Colonic mucosa (tissue), 4 donors: ENCODE measurements at regions not wholly inside any gene's neighbourhood (a gene's known extent, or its start where the extent isn't known, plus 50 kb on each side); places are given as distances from the start of the nearest gene placed in this dataset.

Source experiments
- DNase-seq: peaks from one replicate; pipeline ENCODE4 v3.0.0-alpha.2; 2020
- H3K27ac ChIP-seq: fragments of 200-600 bp; one replicate; pipeline ENCODE4 v1.8.0; 2021
- H3K27me3 ChIP-seq: fragments of 200-600 bp; one replicate; pipeline ENCODE4 v1.8.0; 2021
- H3K36me3 ChIP-seq: fragments of 200-600 bp; one replicate; pipeline ENCODE4 v1.8.0; 2021
- H3K4me1 ChIP-seq: fragments of 200-600 bp; one replicate; pipeline ENCODE4 v1.8.0; 2021; ENCODE audit warnings: mild to moderate bottlenecking
- H3K4me3 ChIP-seq: fragments of 200-600 bp; one replicate; pipeline ENCODE4 v1.8.0; 2021
- H3K9ac ChIP-seq, 2 donors: one replicate each; pipeline ENCODE4 v1.7.0; 2013; ENCODE audit warnings: control low read depth in 2 of 2, low read depth in 2 of 2, low read length in 2 of 2
- H3K9me3 ChIP-seq: fragments of 200-600 bp; one replicate; pipeline ENCODE4 v1.8.0; 2021
- intact Hi-C: fragments of 100-400 bp; cut with DNase I; formaldehyde crosslinking; loops from one replicate; pipeline ENCODE4 v1.14.1; 2022
- TF ChIP-seq, protein P1 (sequence below): fragments of 200-600 bp; IDR thresholded peaks from one replicate; pipeline ENCODE4 v1.8.0; 2022; ENCODE audit warnings: antibody characterized with exemption, mild to moderate bottlenecking
- donor health status: healthy.
- donor health status: DM: no; HTN: no; CAD: no.
- donor health status: DM: no; HTN: no; CAD: no.

DNA sequence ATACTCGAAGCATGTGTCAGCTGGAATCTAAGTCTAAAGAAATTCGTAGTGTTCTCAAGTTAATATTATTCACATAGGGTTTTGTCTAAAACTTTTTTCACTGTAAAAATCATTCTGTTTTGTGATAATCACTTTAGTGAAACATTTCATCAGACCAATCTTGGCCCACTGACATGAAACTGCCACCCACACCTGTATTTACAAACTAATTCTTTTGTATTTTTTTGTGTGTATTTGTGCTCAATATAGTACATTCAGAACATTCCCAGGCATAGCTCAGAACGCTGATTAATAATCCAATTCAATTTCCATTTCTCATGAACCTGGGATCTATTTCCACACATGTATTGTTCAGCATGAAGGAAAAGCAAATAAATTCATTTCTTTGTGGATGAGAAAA lies 191.7 kb downstream of the RASSF9 start:
- intact Hi-C loops = loop anchor here (5.0 kb wide), 1 partner anchor 167 kb away; no protein-coding TSS in a partner anchor
- Histone ChIP-seq H3K9ac (no peak overlapping the region), H3K4me3 (no peak overlapping the region), H3K36me3 (no peaks in the 10 kb centered on the region), H3K4me1 (no peaks in the 10 kb centered on the region), H3K27ac (no peak overlapping the region), H3K27me3 (no peaks in the 10 kb centered on the region), H3K9me3 (no peaks in the 10 kb centered on the region)
- TF ChIP-seq, protein P1, sequence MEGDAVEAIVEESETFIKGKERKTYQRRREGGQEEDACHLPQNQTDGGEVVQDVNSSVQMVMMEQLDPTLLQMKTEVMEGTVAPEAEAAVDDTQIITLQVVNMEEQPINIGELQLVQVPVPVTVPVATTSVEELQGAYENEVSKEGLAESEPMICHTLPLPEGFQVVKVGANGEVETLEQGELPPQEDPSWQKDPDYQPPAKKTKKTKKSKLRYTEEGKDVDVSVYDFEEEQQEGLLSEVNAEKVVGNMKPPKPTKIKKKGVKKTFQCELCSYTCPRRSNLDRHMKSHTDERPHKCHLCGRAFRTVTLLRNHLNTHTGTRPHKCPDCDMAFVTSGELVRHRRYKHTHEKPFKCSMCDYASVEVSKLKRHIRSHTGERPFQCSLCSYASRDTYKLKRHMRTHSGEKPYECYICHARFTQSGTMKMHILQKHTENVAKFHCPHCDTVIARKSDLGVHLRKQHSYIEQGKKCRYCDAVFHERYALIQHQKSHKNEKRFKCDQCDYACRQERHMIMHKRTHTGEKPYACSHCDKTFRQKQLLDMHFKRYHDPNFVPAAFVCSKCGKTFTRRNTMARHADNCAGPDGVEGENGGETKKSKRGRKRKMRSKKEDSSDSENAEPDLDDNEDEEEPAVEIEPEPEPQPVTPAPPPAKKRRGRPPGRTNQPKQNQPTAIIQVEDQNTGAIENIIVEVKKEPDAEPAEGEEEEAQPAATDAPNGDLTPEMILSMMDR = no peak
- no peak for DNase-seq

DNA sequence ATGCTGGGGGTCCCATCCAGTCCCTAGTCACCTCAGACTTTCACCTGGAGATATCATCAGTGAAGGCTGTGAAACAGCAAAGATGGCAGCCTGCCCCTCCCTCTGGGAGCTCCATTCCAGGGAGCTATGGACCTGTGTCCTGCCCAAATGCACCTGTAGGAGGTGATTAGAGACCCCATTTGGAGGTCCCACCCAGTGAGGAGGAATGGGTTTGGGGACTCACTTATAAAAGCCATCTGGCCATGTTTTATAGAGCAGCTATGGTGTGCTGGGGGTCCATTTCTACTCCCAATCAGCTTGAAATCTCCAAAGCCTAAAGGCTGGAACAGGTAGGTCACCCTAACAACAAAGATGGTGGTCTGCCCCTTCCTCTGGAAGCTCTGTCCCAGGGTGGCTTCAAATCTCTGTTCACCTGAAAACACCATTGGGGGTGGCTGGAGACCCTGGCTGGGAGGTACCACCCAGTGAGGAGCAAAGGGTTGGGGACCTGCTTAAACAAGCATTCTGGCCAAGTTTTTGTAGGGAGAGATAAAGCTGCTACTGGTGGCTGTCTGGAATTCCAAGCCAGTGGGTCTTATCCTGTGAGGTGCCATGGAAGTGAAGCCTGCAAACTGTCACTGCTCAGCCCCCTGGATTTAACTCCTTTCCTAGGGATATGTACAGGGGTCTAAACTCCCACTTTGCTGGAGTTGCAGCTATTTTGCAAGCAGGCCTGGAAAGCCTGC lies 182.3 kb downstream of the RASSF9 start:
- Histone ChIP-seq H3K9ac (no peak overlapping the region), H3K27me3 (no peaks in the 10 kb centered on the region), H3K4me1 (no peaks in the 10 kb centered on the region), H3K9me3 (no peaks in the 10 kb centered on the region), H3K27ac (no peak overlapping the region), H3K4me3 (no peak overlapping the region), H3K36me3 (no peaks in the 10 kb centered on the region)
- TF ChIP-seq, protein P1 = no peak
- intact Hi-C loops = no loop called here
- no peak for DNase-seq

DNA sequence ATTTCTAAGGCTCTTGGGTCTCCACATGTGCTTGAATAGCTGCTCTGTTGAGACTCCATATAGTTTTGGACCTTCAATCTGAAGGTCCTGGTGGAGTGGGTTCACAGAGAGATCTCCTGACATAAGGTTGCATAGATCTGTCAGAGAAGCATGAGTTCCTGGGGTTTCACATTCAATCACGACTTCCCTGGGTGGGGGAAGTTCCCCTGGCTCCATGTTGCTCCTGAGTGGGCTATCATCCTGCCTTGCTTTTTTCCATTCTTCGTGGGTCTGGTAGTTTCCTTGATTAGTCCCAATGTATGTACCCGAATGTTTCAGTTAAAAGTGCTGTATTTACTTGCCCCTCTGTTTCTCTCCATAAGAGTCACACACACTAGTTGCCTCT lies 181.8 kb downstream of the RASSF9 start:
- Histone ChIP-seq H3K4me3 (no peak overlapping the region), H3K4me1 (no peaks in the 10 kb centered on the region), H3K27me3 (no peaks in the 10 kb centered on the region), H3K9ac (no peak overlapping the region), H3K27ac (no peak overlapping the region), H3K36me3 (no peaks in the 10 kb centered on the region), H3K9me3 (no peaks in the 10 kb centered on the region)
- DNase-seq = no peak
- TF ChIP-seq, protein P1 = no peak
- intact Hi-C loops = no loop called here

DNA sequence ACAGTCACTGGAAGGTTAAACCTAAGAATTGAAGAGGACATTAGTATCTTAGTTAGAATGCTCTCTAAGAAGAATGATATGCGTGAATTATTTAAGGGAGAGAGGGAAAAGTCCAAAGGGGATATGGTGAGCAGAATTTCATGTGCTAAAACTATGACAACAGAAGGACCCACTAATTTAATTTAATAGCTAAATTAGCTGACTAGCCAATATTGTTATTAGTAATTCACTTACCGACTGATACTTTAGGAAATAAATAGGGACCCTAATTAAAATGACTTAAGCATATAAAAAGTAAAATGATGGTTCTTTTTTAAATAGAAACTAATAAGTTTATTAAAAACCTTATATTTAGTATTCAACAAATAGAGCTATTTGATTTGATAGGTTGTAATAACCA lies 179.6 kb downstream of the RASSF9 start:
- TF ChIP-seq, protein P1 = no peak
- no peak for DNase-seq
- no peak overlapping the region for H3K4me3 ChIP-seq
- no peak overlapping the region for H3K27ac ChIP-seq
- H3K4me1 ChIP-seq = no peaks in the 10 kb centered on the region
- intact Hi-C loops = no loop called here
- no peaks in the 10 kb centered on the region for H3K9me3 ChIP-seq
- H3K36me3 ChIP-seq = no peaks in the 10 kb centered on the region
- H3K27me3 ChIP-seq = no peaks in the 10 kb centered on the region
- no peak overlapping the region for H3K9ac ChIP-seq

DNA sequence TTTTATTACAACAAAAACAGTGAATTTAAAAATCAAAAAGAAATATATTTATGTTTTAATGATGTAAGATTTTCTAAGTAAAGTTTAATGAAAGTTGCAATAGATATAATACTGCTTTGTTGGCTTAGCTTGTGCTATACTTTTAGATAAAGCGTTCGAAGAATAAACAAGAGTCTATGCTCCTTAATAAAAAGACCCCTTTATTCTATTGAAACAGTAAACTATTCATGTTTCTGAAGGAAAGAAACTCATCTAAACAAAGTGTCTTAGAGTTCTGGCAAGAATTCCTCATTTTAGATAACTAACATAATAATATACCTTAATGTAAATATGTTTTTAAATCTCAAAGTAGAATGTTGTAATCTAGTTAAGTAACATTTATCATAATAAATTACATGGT lies 179.0 kb downstream of the RASSF9 start:
- Histone ChIP-seq H3K27ac (no peak overlapping the region), H3K27me3 (no peaks in the 10 kb centered on the region), H3K4me1 (no peaks in the 10 kb centered on the region), H3K9ac (no peak overlapping the region), H3K4me3 (no peak overlapping the region), H3K36me3 (no peaks in the 10 kb centered on the region), H3K9me3 (no peaks in the 10 kb centered on the region)
- intact Hi-C loops = no loop called here
- DNase-seq = no peak
- TF ChIP-seq, protein P1 = no peak
